ENCODE measurements at regions not wholly inside any gene's neighbourhood (a gene's known extent, or its start where the extent isn't known, plus 50 kb on each side); places are given as distances from the start of the nearest gene placed in this dataset.

GRCh38 chr7:12884033-12884432, 196.6 kb downstream of the ARL4A start:
- TF ChIP-seq CTCF (IDR thresholded peaks at IDR 0.05; ENCODE audit: insufficient read depth, low read length, poor library complexity, severe bottlenecking) (no peak), EZH2phosphoT487 (conservative IDR thresholded peaks at IDR 0.05; ENCODE audit: low read length) (no peak)
- no peak overlapping the region for H3K27ac ChIP-seq (ENCODE audit: low read depth, low read length)

GRCh38 chr7:12884856-12885440, 197.5 kb downstream of the ARL4A start:
- Histone ChIP-seq H3F3A (ENCODE audit: insufficient read depth) (no peaks in the 10 kb centered on the region), H3K27ac (ENCODE audit: low read depth, low read length) (no peak overlapping the region), H3K27me3 (ENCODE audit: low read length) (no peaks in the 10 kb centered on the region), H3K9me2 (replicated peaks; ENCODE audit: insufficient read depth, low read length) (no peaks in the 10 kb centered on the region), H4K20me1 (ENCODE audit: low read depth, low read length) (no peaks in the 10 kb centered on the region), H3K4me3 (ENCODE audit: insufficient read depth, low read length, poor library complexity, severe bottlenecking) (no peak overlapping the region), H3K36me3 (ENCODE audit: low read length) (no peaks in the 10 kb centered on the region), H3K79me2 (ENCODE audit: insufficient read depth, low read length) (no peaks in the 10 kb centered on the region), H3K9ac (ENCODE audit: low read length) (no peak overlapping the region), H3K4me2 (ENCODE audit: low read depth, low read length, poor library complexity, severe bottlenecking) (no peak overlapping the region), H3K9me3 (ENCODE audit: insufficient read depth, low read length) (no peaks in the 10 kb centered on the region), H2AFZ (ENCODE audit: low read depth, low read length, severe bottlenecking) (no peak overlapping the region)
- TF ChIP-seq CTCF (IDR thresholded peaks at IDR 0.05; ENCODE audit: insufficient read depth, low read length, poor library complexity, severe bottlenecking): no peak
- TF ChIP-seq EZH2phosphoT487 (conservative IDR thresholded peaks at IDR 0.05; ENCODE audit: low read length): no peak

More at GRCh38 chr7:12884033-12884432, 196.6 kb downstream of the ARL4A start:
- Histone ChIP-seq H3F3A (ENCODE audit: insufficient read depth) (no peaks in the 10 kb centered on the region), H3K36me3 (ENCODE audit: low read length) (no peaks in the 10 kb centered on the region), H3K27me3 (ENCODE audit: low read length) (no peaks in the 10 kb centered on the region), H3K79me2 (ENCODE audit: insufficient read depth, low read length) (no peaks in the 10 kb centered on the region), H3K9ac (ENCODE audit: low read length) (no peak overlapping the region), H3K4me2 (ENCODE audit: low read depth, low read length, poor library complexity, severe bottlenecking) (no peak overlapping the region), H3K9me2 (replicated peaks; ENCODE audit: insufficient read depth, low read length) (no peaks in the 10 kb centered on the region), H3K4me3 (ENCODE audit: insufficient read depth, low read length, poor library complexity, severe bottlenecking) (no peak overlapping the region), H4K20me1 (ENCODE audit: low read depth, low read length) (no peaks in the 10 kb centered on the region), H2AFZ (ENCODE audit: low read depth, low read length, severe bottlenecking) (no peak overlapping the region), H3K9me3 (ENCODE audit: insufficient read depth, low read length) (no peaks in the 10 kb centered on the region)

- no peak overlapping the region for H3K27ac ChIP-seq (ENCODE audit: low read depth, low read length)
Measured at GRCh38 chr7:12888717-12889116, 201.3 kb downstream of the ARL4A start.

More at GRCh38 chr7:12888717-12889116, 201.3 kb downstream of the ARL4A start:
- Histone ChIP-seq H3K36me3 (ENCODE audit: low read length) (no peaks in the 10 kb centered on the region), H3K9ac (ENCODE audit: low read length) (no peak overlapping the region), H3K27me3 (ENCODE audit: low read length) (no peaks in the 10 kb centered on the region), H3K9me3 (ENCODE audit: insufficient read depth, low read length) (no peaks in the 10 kb centered on the region), H3F3A (ENCODE audit: insufficient read depth) (no peaks in the 10 kb centered on the region), H2AFZ (ENCODE audit: low read depth, low read length, severe bottlenecking) (no peak overlapping the region), H3K79me2 (ENCODE audit: insufficient read depth, low read length) (no peaks in the 10 kb centered on the region), H4K20me1 (ENCODE audit: low read depth, low read length) (no peaks in the 10 kb centered on the region), H3K4me2 (ENCODE audit: low read depth, low read length, poor library complexity, severe bottlenecking) (no peak overlapping the region), H3K4me3 (ENCODE audit: insufficient read depth, low read length, poor library complexity, severe bottlenecking) (no peak overlapping the region), H3K9me2 (replicated peaks; ENCODE audit: insufficient read depth, low read length) (no peaks in the 10 kb centered on the region)
- no peak for TF ChIP-seq EZH2phosphoT487 (conservative IDR thresholded peaks at IDR 0.05; ENCODE audit: low read length)
- TF ChIP-seq CTCF (IDR thresholded peaks at IDR 0.05; ENCODE audit: insufficient read depth, low read length, poor library complexity, severe bottlenecking): no peak

Measured in SU-DHL-6 (cell line).